ENCODE measurements at regions not wholly inside any gene's neighbourhood (a gene's known extent, or its start where the extent isn't known, plus 50 kb on each side); places are given as distances from the start of the nearest gene placed in this dataset.
A peak's percentile ranks its signal among the peaks of the same experiment; 100 is the strongest.

DNA sequence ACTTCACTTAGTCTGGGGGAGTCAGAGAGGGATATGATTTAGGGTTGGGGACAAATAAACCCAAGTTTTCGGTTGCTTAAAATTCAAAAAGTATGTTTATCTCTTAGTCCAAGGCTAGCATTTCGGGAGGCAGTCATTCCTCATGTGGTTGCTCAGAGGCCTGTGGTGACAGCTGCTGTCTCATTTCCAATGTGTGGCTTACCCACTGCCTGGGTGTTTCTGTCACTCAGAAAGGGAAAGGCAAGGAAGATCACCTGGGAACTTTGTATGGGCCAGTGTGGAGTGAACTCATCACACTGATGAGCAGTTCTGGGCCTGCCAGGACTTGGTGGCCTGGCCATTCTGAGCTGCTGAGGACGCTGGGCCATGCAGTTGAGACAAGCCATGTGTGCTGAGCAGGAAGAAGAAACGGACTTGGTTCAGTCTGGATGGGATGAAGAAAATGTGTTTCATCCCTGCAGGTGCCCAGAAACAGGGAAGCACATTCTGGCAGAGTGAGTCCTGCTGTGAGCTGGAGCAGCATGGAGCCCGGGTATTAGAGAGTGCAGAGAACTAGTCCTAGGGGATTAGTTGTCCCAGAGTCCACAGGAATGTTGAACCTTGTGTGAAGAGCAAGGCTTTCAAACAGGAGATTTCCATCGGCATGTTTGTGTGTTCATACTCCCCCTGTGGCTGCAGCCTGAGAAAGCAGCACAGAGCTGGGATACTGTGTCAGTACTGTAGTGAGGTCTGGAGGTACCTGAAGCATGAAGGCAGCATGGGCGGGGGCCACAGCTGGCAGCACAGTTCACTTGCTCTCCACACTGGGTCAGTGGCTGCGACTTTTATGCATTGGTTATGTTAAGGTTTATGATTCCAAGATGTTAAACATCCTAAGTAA is 211.1 kb upstream of the IGFBP3 start:
- RAD21 ChIA-PET (ENCODE audit: low non-redundant PET in 1 of 2, low total read pairs in 2 of 2, uncharacterized antibody in 2 of 2, unreplicated experiment in 2 of 2), result interaction anchor here in 1 of 2 experiments (0.6 kb wide), 1 partner anchor 220 kb away, joined by 3 read pairs; no protein-coding TSS in a partner anchor
- intact Hi-C loops (cut with micrococcal nuclease), result no loop called here
- CTCF ChIA-PET, result no interaction called here
- H3K36me3 ChIP-seq (ENCODE audit: control insufficient read depth in 1 of 2, insufficient read depth in 2 of 2, low read length in 2 of 2), result no peaks in the 10 kb centered on the region
- H3K4me2 ChIP-seq (ENCODE audit: low read length), result no peak overlapping the region
- H3K9me2 ChIP-seq (ENCODE audit: insufficient read depth), result no peaks in the 10 kb centered on the region
- no peak for TF ChIP-seq YY1 (IDR thresholded peaks at IDR 0.05; ENCODE audit: extremely low read depth, insufficient replicate concordance, low read depth, low read length)
- no peak for TF ChIP-seq ZNF274 (IDR thresholded peaks at IDR 0.05; ENCODE audit: low read depth, low read length)
- TF ChIP-seq CBX3 (IDR thresholded peaks at IDR 0.05; ENCODE audit: low read depth), result no peak
- TF ChIP-seq POLR2A (IDR thresholded peaks at IDR 0.05; ENCODE audit: borderline replicate concordance, extremely low read depth, insufficient read depth, insufficient read length), result no peak
- peak; percentile 34 for TF ChIP-seq RAD21 (IDR thresholded peaks at IDR 0.05; ENCODE audit: low read depth)
- no peak for TF ChIP-seq ELF1 (IDR thresholded peaks at IDR 0.05; ENCODE audit: borderline replicate concordance, low read depth)
- TF ChIP-seq CTCF (IDR thresholded peaks at IDR 0.05 in 2 of 3, conservative IDR thresholded peaks at IDR 0.05 in 1 of 3; ENCODE audit: borderline replicate concordance in 1 of 3, insufficient read depth in 1 of 3, low read depth in 2 of 3, low read length in 2 of 3), result 0 out of 6 replicates have a peak, but pooled peaks of 1 of the 3 experiments have one; percentile 12
- no peak for TF ChIP-seq JUND (IDR thresholded peaks at IDR 0.05)
- TF ChIP-seq POLR2AphosphoS5 (IDR thresholded peaks at IDR 0.05; ENCODE audit: low read depth, low read length), result no peak
- TF ChIP-seq ZFX (IDR thresholded peaks at IDR 0.05), result no peak
- TF ChIP-seq ZBTB33 (IDR thresholded peaks at IDR 0.05; ENCODE audit: extremely low read depth, insufficient replicate concordance, low read length), result no peak
- no peak for TF ChIP-seq SP1 (IDR thresholded peaks at IDR 0.05; ENCODE audit: low read depth)
- no peak overlapping the region for H3K9ac ChIP-seq (ENCODE audit: low read length)
- H4K20me1 ChIP-seq (ENCODE audit: insufficient read depth), result no peaks in the 10 kb centered on the region
- POLR2A ChIA-PET, result no interaction called here
- no peaks in the 10 kb centered on the region for H3K79me2 ChIP-seq (ENCODE audit: insufficient read depth, low read length)
- H3K4me1 ChIP-seq (ENCODE audit: control insufficient read depth in 1 of 2, insufficient read depth in 2 of 2, low read length in 2 of 2), result no peaks in the 10 kb centered on the region
- no peak overlapping the region for H2AFZ ChIP-seq (ENCODE audit: low read depth, low read length, poor library complexity, severe bottlenecking)
- DNase-seq (ENCODE audit: low read depth, low spot score), result no peak
- H3K27me3 ChIP-seq (ENCODE audit: insufficient read depth, low read length), result no peaks in the 10 kb centered on the region
- no peak overlapping the region for H3K27ac ChIP-seq (ENCODE audit: low read depth, low read length)
- no peaks in the 10 kb centered on the region for H3K9me3 ChIP-seq (ENCODE audit: control insufficient read depth in 1 of 2, insufficient read depth in 1 of 2, low read depth in 1 of 2, low read length in 2 of 2)
- no TSS peak for BruUV-seq (replicated peaks)
- peak; percentile 72 for ATAC-seq
- H3K4me3 ChIP-seq (replicated peaks in 1 of 2; ENCODE audit: low read depth in 1 of 2, low read length in 2 of 2), result no peak overlapping the region
